HepG2 (cell line): ENCODE measurements at regions not wholly inside any gene's neighbourhood (a gene's known extent, or its start where the extent isn't known, plus 50 kb on each side); places are given as distances from the start of the nearest gene placed in this dataset.

Experiments
- GTF3A ChIP-seq: sonication (generic); formaldehyde crosslinking; conservative IDR thresholded peaks from 2 replicates; pipeline ENCODE4 v1.4.0; 2020; ENCODE audit warnings: mild to moderate bottlenecking, missing genetic modification reagents
- HNF4A ChIP-seq: sonication (generic); formaldehyde crosslinking; IDR thresholded peaks from 2 replicates; pipeline ENCODE4 v1.4.0; 2020; ENCODE audit warnings: missing genetic modification reagents
- HNRNPK ChIP-seq: fragments of 200-400 bp; formaldehyde crosslinking; IDR thresholded peaks from 2 replicates; pipeline ENCODE4 v1.6.1; 2018; ENCODE audit warnings: low read length, low read depth, moderate library complexity, mild to moderate bottlenecking; ENCODE audit not compliant: poor library complexity, severe bottlenecking
- KDM5B ChIP-seq: sonication (generic); formaldehyde crosslinking; IDR thresholded peaks from 2 replicates; pipeline ENCODE4 v1.4.0; 2020; ENCODE audit warnings: missing genetic modification reagents, mild to moderate bottlenecking, borderline replicate concordance
- PHF5A ChIP-seq: IDR thresholded peaks from one replicate; pipeline ENCODE4 v1.6.1; 2018; ENCODE audit warnings: low read depth, missing genetic modification reagents; ENCODE audit not compliant: unreplicated experiment
- RCOR2 ChIP-seq: IDR thresholded peaks from 2 replicates; pipeline ENCODE4 v1.6.1; 2016; ENCODE audit warnings: missing biosample characterization, missing genetic modification reagents
- TAF1 ChIP-seq: sonication (generic); formaldehyde crosslinking; IDR thresholded peaks from 2 replicates; pipeline ENCODE4 v1.4.0; 2020; ENCODE audit warnings: missing genetic modification reagents
- ZFP1 ChIP-seq: IDR thresholded peaks from 2 replicates; pipeline ENCODE4 v1.6.1; 2016
- ZFP36L2 ChIP-seq: sonication (generic); formaldehyde crosslinking; IDR thresholded peaks from 2 replicates; pipeline ENCODE4 v1.4.0; 2020; ENCODE audit warnings: missing genetic modification reagents
- ZFY ChIP-seq: sonication (generic); formaldehyde crosslinking; IDR thresholded peaks from 2 replicates; pipeline ENCODE4 v1.4.0; 2020; ENCODE audit warnings: missing genetic modification reagents
- ZNF263 ChIP-seq: sonication (generic); formaldehyde crosslinking; IDR thresholded peaks from 2 replicates; pipeline ENCODE4 v1.4.0; 2020; ENCODE audit warnings: missing genetic modification reagents
- ZNF350 ChIP-seq: sonication (generic); formaldehyde crosslinking; IDR thresholded peaks from 2 replicates; pipeline ENCODE4 v1.4.0; 2020; ENCODE audit warnings: mild to moderate bottlenecking, low read depth, missing genetic modification reagents, borderline replicate concordance
- ZNF383 ChIP-seq: sonication (generic); formaldehyde crosslinking; IDR thresholded peaks from 2 replicates; pipeline ENCODE4 v1.4.0; 2020; ENCODE audit warnings: missing genetic modification reagents, mild to moderate bottlenecking, borderline replicate concordance
- ZNF484 ChIP-seq: sonication (generic); formaldehyde crosslinking; IDR thresholded peaks from 2 replicates; pipeline ENCODE4 v1.5.1; 2020; ENCODE audit warnings: mild to moderate bottlenecking, low read depth, missing genetic modification reagents, borderline replicate concordance
- ZNF644 ChIP-seq: IDR thresholded peaks from 2 replicates; pipeline ENCODE4 v1.6.1; 2016; ENCODE audit warnings: low read depth
- ZZZ3 ChIP-seq: sonication (generic); formaldehyde crosslinking; IDR thresholded peaks from 2 replicates; pipeline ENCODE4 v1.4.0; 2020; ENCODE audit warnings: missing genetic modification reagents, mild to moderate bottlenecking, borderline replicate concordance
- TF ChIP-seq, protein P1 (sequence below): sonication (generic); formaldehyde crosslinking; conservative IDR thresholded peaks from 2 replicates; pipeline ENCODE4 v1.8.0; 2022; ENCODE audit warnings: mild to moderate bottlenecking, moderate library complexity, missing genetic modification reagents
- TF ChIP-seq, protein P2 (sequence below): sonication (generic); formaldehyde crosslinking; IDR thresholded peaks from 2 replicates; pipeline ENCODE4 v1.8.0; 2022; ENCODE audit warnings: low read depth, missing genetic modification reagents
- TF ChIP-seq, protein P3 (sequence below): sonication (generic); formaldehyde crosslinking; IDR thresholded peaks from 2 replicates; pipeline ENCODE4 v1.4.0; 2020; ENCODE audit warnings: missing genetic modification reagents
- TF ChIP-seq, protein P4 (sequence below): sonication (generic); formaldehyde crosslinking; conservative IDR thresholded peaks from 2 replicates; pipeline ENCODE4 v1.8.0; 2022; ENCODE audit warnings: missing genetic modification reagents
- TF ChIP-seq, protein P5 (sequence below): IDR thresholded peaks from 2 replicates; pipeline ENCODE4 v1.6.1; 2016; ENCODE audit warnings: missing genetic modification reagents, missing compliant biosample characterization

DNA sequence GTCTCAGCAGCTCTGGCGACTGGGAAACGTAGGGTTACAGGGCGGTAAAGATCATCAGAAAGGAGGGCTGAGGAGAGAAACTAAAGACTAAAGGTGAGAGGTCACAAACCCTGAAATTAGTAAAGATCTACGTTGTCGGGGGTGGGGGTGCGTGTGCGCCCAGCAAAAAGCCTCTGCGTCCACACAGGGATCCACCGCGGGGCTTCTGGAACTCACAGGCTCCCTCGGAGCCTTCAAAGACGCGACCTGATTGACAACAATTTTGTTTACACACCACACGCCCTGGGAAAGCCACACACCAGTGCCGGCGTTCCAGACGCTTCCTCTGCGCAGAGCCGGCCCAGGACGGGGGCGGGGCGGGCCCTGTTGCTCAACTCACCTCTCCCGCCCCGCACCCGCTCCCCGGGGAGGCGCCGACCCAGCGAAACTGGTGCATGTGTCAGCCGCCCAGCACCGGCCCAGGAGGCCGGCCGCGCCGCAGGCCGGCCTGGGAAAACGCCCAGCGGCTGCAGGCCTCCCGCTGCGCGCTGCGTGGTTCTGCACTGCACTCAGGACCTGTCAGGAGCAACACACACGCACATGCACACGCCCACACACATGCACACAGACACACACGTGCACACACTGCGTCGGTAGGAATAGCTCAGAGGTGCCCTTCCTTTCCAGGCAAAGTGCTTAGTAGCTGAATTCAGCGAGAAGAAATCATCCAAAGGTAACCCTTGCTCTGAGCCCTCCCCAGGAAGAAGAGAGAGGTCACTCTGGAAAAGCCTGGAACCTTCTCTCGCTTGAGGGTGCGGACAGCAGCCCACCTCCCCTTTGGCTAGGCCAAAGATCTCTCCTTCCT is 57.2 kb upstream of the ARID1B start (continued):
- 0 out of 2 replicates have a peak, but pooled peaks have one; percentile 6 for TF ChIP-seq RCOR2 (CRISPR knock-in tag)
- TF ChIP-seq, protein P1, sequence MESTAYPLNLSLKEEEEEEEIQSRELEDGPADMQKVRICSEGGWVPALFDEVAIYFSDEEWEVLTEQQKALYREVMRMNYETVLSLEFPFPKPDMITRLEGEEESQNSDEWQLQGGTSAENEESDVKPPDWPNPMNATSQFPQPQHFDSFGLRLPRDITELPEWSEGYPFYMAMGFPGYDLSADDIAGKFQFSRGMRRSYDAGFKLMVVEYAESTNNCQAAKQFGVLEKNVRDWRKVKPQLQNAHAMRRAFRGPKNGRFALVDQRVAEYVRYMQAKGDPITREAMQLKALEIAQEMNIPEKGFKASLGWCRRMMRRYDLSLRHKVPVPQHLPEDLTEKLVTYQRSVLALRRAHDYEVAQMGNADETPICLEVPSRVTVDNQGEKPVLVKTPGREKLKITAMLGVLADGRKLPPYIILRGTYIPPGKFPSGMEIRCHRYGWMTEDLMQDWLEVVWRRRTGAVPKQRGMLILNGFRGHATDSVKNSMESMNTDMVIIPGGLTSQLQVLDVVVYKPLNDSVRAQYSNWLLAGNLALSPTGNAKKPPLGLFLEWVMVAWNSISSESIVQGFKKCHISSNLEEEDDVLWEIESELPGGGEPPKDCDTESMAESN = peak; percentile 95; the same call in 1 of the 2 replicates
- 0 out of 2 replicates have a peak, but pooled peaks have one; percentile 56 for TF ChIP-seq ZNF383
- TF ChIP-seq ZFP1 = peak; percentile 69
- no peak for TF ChIP-seq ZNF484
- TF ChIP-seq ZNF350 (CRISPR knock-in tag) = peak; percentile 74
- TF ChIP-seq HNRNPK = peak; percentile 74
- peak; percentile 25 for TF ChIP-seq ZNF263 (CRISPR knock-in tag)
- no peak; the same call in 1 of the 2 replicates for TF ChIP-seq HNF4A (CRISPR knock-in tag)
- TF ChIP-seq ZFP36L2 (CRISPR knock-in tag) = no peak
- TF ChIP-seq ZZZ3 (CRISPR knock-in tag) = peak; percentile 74; the same call in 1 of the 2 replicates
- TF ChIP-seq KDM5B (CRISPR knock-in tag) = peak; percentile 82; the same call in 1 of the 2 replicates
- TF ChIP-seq, protein P2, sequence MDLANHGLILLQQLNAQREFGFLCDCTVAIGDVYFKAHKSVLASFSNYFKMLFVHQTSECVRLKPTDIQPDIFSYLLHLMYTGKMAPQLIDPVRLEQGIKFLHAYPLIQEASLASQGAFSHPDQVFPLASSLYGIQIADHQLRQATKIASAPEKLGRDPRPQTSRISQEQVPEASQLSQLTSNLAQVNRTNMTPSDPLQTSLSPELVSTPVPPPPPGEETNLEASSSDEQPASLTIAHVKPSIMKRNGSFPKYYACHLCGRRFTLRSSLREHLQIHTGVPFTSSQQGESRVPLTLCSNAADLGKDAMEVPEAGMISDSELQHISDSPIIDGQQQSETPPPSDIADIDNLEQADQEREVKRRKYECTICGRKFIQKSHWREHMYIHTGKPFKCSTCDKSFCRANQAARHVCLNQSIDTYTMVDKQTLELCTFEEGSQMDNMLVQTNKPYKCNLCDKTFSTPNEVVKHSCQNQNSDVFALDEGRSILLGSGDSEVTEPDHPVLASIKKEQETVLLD (CRISPR knock-in tag) = peak; percentile 21; the same call in 1 of the 2 replicates
- peak; percentile 77 for TF ChIP-seq PHF5A (CRISPR knock-in tag)
- no peak for TF ChIP-seq GTF3A
- TF ChIP-seq, protein P3, sequence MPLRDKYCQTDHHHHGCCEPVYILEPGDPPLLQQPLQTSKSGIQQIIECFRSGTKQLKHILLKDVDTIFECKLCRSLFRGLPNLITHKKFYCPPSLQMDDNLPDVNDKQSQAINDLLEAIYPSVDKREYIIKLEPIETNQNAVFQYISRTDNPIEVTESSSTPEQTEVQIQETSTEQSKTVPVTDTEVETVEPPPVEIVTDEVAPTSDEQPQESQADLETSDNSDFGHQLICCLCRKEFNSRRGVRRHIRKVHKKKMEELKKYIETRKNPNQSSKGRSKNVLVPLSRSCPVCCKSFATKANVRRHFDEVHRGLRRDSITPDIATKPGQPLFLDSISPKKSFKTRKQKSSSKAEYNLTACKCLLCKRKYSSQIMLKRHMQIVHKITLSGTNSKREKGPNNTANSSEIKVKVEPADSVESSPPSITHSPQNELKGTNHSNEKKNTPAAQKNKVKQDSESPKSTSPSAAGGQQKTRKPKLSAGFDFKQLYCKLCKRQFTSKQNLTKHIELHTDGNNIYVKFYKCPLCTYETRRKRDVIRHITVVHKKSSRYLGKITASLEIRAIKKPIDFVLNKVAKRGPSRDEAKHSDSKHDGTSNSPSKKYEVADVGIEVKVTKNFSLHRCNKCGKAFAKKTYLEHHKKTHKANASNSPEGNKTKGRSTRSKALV (CRISPR knock-in tag) = peak; percentile 96
- peak; percentile 31; the same call in 1 of the 2 replicates for TF ChIP-seq ZNF644 (CRISPR knock-in tag)
- TF ChIP-seq, protein P4, sequence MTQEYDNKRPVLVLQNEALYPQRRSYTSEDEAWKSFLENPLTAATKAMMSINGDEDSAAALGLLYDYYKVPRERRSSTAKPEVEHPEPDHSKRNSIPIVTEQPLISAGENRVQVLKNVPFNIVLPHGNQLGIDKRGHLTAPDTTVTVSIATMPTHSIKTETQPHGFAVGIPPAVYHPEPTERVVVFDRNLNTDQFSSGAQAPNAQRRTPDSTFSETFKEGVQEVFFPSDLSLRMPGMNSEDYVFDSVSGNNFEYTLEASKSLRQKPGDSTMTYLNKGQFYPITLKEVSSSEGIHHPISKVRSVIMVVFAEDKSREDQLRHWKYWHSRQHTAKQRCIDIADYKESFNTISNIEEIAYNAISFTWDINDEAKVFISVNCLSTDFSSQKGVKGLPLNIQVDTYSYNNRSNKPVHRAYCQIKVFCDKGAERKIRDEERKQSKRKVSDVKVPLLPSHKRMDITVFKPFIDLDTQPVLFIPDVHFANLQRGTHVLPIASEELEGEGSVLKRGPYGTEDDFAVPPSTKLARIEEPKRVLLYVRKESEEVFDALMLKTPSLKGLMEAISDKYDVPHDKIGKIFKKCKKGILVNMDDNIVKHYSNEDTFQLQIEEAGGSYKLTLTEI (CRISPR knock-in tag) = no peak
- TF ChIP-seq, protein P5, sequence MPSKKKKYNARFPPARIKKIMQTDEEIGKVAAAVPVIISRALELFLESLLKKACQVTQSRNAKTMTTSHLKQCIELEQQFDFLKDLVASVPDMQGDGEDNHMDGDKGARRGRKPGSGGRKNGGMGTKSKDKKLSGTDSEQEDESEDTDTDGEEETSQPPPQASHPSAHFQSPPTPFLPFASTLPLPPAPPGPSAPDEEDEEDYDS = peak; percentile 54; the same call in 1 of the 2 replicates
- TF ChIP-seq TAF1 (CRISPR knock-in tag) = peak; percentile 55
- TF ChIP-seq ZFY (CRISPR knock-in tag) = peak; percentile 97
